Breast epithelium (tissue), 4 donors: ENCODE measurements at regions not wholly inside any gene's neighbourhood (a gene's known extent, or its start where the extent isn't known, plus 50 kb on each side); places are given as distances from the start of the nearest gene placed in this dataset.
"Not testable (repeated sequence)": the region's sequence is repeated elsewhere in the genome, so short reads cannot be mapped to it uniquely, and the experiment has no call there.

Experiments
- DNase-seq, 2 donors: peaks; one replicate each; pipeline ENCODE4 v3.0.0-alpha.2; 2019; ENCODE audit warnings: low spot score in 2 of 2
- H3K27ac ChIP-seq, 2 donors: fragments of 200-600 bp; sonication (generic) in 1 of 2; one replicate each; pipeline ENCODE4 v1.5.1; 2016 to 2019; ENCODE audit warnings: mild to moderate bottlenecking in 1 of 2
- H3K27me3 ChIP-seq, 2 donors: fragments of 200-600 bp; sonication (generic) in 1 of 2; one replicate each; pipeline versions ENCODE4 v1.5.1 to v1.6.0; 2017 to 2019; ENCODE audit warnings: control low read depth in 1 of 2, mild to moderate bottlenecking in 1 of 2
- H3K36me3 ChIP-seq: fragments of 200-600 bp; one replicate; pipeline ENCODE4 v1.5.1; 2019
- H3K4me1 ChIP-seq, 2 donors: fragments of 200-600 bp; sonication (generic); one replicate each; pipeline ENCODE4 v1.5.1; 2016 to 2019; ENCODE audit warnings: control low read depth in 1 of 2
- H3K4me3 ChIP-seq, 3 donors: fragments of 200-600 bp; sonication (generic); 1 replicate in 2 of 3; 2 replicates in 1 of 3; pipeline ENCODE4 v1.5.1; 2016 to 2019; ENCODE audit warnings: mild to moderate bottlenecking in 3 of 3, moderate library complexity in 2 of 3
- H3K9me3 ChIP-seq, 2 donors: fragments of 200-600 bp; sonication (generic) in 1 of 2; one replicate each; pipeline ENCODE4 v1.5.1; 2016 to 2019; ENCODE audit warnings: control low read depth in 1 of 2
- CTCF ChIP-seq, 3 donors: fragments of 450-650 bp; IDR thresholded peaks; one replicate each; pipeline ENCODE4 v1.5.1; 2016 to 2017; ENCODE audit warnings: antibody characterized with exemption in 3 of 3, mild to moderate bottlenecking in 3 of 3, moderate library complexity in 3 of 3
- POLR2A ChIP-seq: fragments of 450-650 bp; IDR thresholded peaks from one replicate; pipeline ENCODE4 v1.6.1; 2016; ENCODE audit warnings: antibody characterized with exemption, mild to moderate bottlenecking, moderate library complexity
- POLR2AphosphoS5 ChIP-seq, 3 donors: sonication (generic); formaldehyde crosslinking; IDR thresholded peaks; one replicate each; pipeline ENCODE4 v1.6.1; 2017; ENCODE audit warnings: antibody characterized with exemption in 3 of 3
- intact Hi-C: fragments of 100-400 bp; cut with DNase I; formaldehyde crosslinking; loops from one replicate; pipeline ENCODE4 v1.15.1; 2023; ENCODE audit warnings: low total_unique reads

GRCh38 chr1:239098400-239099037 is 287.8 kb upstream of the CHRM3 start:
- Histone ChIP-seq H3K4me3 (no peak overlapping the region), H3K36me3 (no peaks in the 10 kb centered on the region), H3K4me1 (no peaks in the 10 kb centered on the region), H3K27me3 (no peaks in the 10 kb centered on the region), H3K27ac (no peak overlapping the region), H3K9me3 (no peaks in the 10 kb centered on the region)
- no peak for DNase-seq
- no peak for TF ChIP-seq POLR2AphosphoS5 (IDR thresholded peaks at IDR 0.05)
- TF ChIP-seq CTCF (IDR thresholded peaks at IDR 0.05), result no peak
- TF ChIP-seq POLR2A, result no peak
- intact Hi-C loops, result no loop called here

DNA sequence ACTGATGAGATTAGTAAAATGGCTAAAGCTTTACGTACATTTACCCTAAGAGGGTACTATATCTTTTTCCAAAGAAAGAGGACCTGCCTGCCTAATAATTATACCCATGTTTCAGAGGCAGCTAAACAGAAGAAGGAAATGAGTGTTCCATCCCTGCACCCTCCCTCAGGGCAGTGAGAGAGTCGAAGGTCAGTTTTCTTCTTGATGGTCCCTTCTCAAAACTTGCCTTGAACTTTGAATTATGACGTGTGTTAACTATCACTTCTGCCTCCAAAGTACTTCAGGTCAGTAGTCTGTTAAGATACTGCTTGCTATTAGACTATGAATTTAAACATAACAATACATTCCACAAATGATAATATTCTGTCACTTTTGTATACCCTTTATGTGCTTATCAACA is 294.8 kb upstream of the CHRM3 start:
- H3K36me3 ChIP-seq, result no peaks in the 10 kb centered on the region
- H3K9me3 ChIP-seq, result no peaks in the 10 kb centered on the region
- H3K4me1 ChIP-seq, result no peaks in the 10 kb centered on the region
- intact Hi-C loops, result no loop called here
- no peak for DNase-seq
- H3K4me3 ChIP-seq, result no peak overlapping the region
- H3K27ac ChIP-seq, result no peak overlapping the region
- TF ChIP-seq POLR2AphosphoS5 (IDR thresholded peaks at IDR 0.05), result no peak
- no peak for TF ChIP-seq POLR2A
- TF ChIP-seq CTCF (IDR thresholded peaks at IDR 0.05), result no peak
- H3K27me3 ChIP-seq, result no peaks in the 10 kb centered on the region

DNA sequence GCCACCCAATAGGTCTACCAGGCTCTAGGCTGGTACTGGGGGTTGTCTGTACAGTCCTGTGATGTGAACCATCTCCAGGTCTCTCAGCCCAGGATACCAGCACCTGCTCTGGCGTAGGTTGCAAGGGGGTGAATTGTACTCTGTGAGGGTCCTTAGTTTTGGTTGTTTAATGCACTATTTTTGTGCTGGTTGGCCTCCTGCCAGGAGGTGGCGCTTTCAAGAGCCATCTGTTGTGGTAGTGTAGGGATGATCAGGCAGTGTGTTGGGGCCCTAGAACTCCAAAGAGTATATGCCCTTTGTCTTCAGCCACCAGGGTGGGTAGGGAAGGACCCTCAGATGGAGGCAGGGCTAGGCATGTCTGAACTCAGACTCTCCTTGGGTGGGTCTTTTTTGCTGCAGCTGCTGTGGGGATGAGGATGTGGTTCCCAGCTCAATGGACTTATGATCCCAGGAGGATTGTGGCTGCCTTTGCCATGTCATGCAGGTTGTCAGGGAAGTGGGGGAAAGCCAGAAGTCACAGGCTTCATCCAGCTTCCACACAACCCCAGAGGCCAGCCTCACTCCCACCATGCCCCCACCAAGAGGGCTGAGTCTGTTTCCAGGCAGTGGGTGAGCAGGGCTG is 301.8 kb upstream of the CHRM3 start:
- Histone ChIP-seq H3K36me3 (no peaks in the 10 kb centered on the region), H3K27me3 (no peaks in the 10 kb centered on the region), H3K4me3 (no peak overlapping the region), H3K4me1 (no peaks in the 10 kb centered on the region), H3K9me3 (peaks cover 0 to 5% of the 10 kb centered on the region in 2 donors), H3K27ac (no peak overlapping the region)
- no peak for DNase-seq
- TF ChIP-seq POLR2AphosphoS5 (IDR thresholded peaks at IDR 0.05) (no peak), CTCF (IDR thresholded peaks at IDR 0.05) (no peak), POLR2A (no peak)
- intact Hi-C loops, result no loop called here

DNA sequence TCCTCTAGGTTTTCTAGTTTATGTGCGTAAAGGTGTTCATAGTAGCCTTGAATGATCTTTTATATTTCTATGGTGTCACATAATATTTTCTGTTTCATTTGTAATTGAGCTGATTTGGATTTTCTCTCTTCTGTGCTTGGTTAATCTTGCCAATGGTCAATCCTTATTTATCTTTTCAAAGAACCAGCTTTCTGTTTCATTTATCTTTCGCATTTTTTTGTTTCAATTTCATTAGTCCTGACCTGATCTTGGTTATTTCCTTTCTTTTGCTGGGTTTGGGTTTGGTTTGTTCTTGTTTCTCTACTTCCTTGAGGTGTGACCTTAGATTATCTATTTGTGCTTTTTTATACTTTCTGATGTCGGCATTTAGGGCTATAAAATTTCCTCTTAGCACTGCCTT is 304.4 kb upstream of the CHRM3 start:
- H3K4me3 ChIP-seq, H3K36me3 ChIP-seq, H3K4me1 ChIP-seq, intact Hi-C loops, H3K27ac ChIP-seq, H3K9me3 ChIP-seq, DNase-seq, H3K27me3 ChIP-seq: not testable (repeated sequence)

DNA sequence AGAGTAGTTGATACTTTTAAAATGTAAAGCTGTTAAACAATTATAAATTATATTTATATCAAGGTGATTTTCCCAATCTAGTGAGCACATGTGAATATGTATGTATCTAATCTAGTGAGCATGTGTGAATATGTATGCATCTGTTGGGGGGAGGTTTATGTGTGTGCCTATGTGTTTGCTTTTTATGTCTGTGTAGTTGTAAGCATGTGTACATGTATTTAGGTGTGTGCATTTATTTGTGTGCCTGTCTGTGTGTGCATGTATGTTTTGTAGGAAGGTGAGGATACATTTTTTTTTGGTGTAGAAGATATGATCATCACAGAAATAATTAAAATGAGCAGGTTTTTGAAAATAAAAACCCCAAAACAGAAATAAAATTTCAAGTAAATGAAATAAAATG is 318.9 kb upstream of the CHRM3 start:
- intact Hi-C loops, result no loop called here
- Histone ChIP-seq H3K4me1 (no peaks in the 10 kb centered on the region), H3K9me3 (no peaks in the 10 kb centered on the region), H3K27ac (no peak overlapping the region), H3K36me3 (no peaks in the 10 kb centered on the region), H3K27me3 (no peaks in the 10 kb centered on the region), H3K4me3 (no peak overlapping the region)
- no peak for DNase-seq
- TF ChIP-seq POLR2A (no peak), POLR2AphosphoS5 (IDR thresholded peaks at IDR 0.05) (no peak), CTCF (IDR thresholded peaks at IDR 0.05) (no peak)
